ENCODE measurements at regions not wholly inside any gene's neighbourhood (a gene's known extent, or its start where the extent isn't known, plus 50 kb on each side); places are given as distances from the start of the nearest gene placed in this dataset.

- WGBS, 2 donors, result 76 to 84% methylated on average over 5 of the region's 5 CpGs
- DNase-seq (ENCODE audit: low spot score in 2 of 2), result no peak
- TF ChIP-seq CTCF (IDR thresholded peaks at IDR 0.05), result no peak
- TF ChIP-seq POLR2A (IDR thresholded peaks at IDR 0.05), result no peak
- no peak overlapping the region for H3K4me3 ChIP-seq (ENCODE audit: low read depth, poor library complexity, severe bottlenecking)
- intact Hi-C loops (cut with DNase I; ENCODE audit: low total_unique reads), result no loop called here
Observed at GRCh38 chr4:96103086-96103485, 263.2 kb downstream of the PDHA2 start.

GRCh38 chr4:96108146-96108545 lies 268.3 kb downstream of the PDHA2 start:
- 78 to 84% methylated on average over 1 of the region's 1 CpG for WGBS, 2 donors
- no peak for DNase-seq (ENCODE audit: low spot score in 2 of 2)
- TF ChIP-seq POLR2A (IDR thresholded peaks at IDR 0.05), result no peak
- no peak for TF ChIP-seq CTCF (IDR thresholded peaks at IDR 0.05)
- intact Hi-C loops (cut with DNase I; ENCODE audit: low total_unique reads), result no loop called here
- no peak overlapping the region for H3K4me3 ChIP-seq (ENCODE audit: low read depth, poor library complexity, severe bottlenecking)

DNA sequence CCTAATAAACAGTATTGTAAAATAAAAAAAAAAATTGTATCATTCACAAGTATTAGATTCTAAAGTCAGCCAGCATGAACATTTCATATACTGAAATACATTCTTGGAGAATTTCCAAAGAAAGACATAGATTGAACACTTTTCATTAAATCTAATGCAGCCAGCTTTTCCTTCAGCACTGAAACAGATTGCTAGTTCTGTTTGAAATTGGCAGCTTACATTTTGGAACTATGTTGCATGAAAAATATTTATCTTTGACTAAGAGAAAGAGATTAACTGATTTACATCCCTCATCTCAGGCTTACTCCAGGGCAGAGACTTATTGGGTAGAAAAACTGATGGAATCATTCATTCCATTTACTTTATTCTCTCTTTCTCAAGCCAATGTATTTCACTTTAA lies 272.7 kb downstream of the PDHA2 start:
- H3K4me3 ChIP-seq (ENCODE audit: low read depth, poor library complexity, severe bottlenecking), result no peak overlapping the region
- intact Hi-C loops (cut with DNase I; ENCODE audit: low total_unique reads), result no loop called here
- TF ChIP-seq CTCF (IDR thresholded peaks at IDR 0.05) (no peak), POLR2A (IDR thresholded peaks at IDR 0.05) (no peak)
- no peak for DNase-seq (ENCODE audit: low spot score in 2 of 2)

GRCh38 chr4:96120206-96120605 lies 280.3 kb downstream of the PDHA2 start:
- no peak for DNase-seq (ENCODE audit: low spot score in 2 of 2)
- 79 to 83% methylated on average over 1 of the region's 1 CpG for WGBS, 2 donors
- intact Hi-C loops (cut with DNase I; ENCODE audit: low total_unique reads), result no loop called here

GRCh38 chr4:96126227-96126626 lies 286.3 kb downstream of the PDHA2 start:
- WGBS, 2 donors, result 96% methylated on average over 11 to 24 of the region's 24 CpGs
- no peak for DNase-seq (ENCODE audit: low spot score in 2 of 2)
- intact Hi-C loops (cut with DNase I; ENCODE audit: low total_unique reads), result no loop called here
- H3K4me3 ChIP-seq (ENCODE audit: low read depth, poor library complexity, severe bottlenecking), result no peak overlapping the region
- no peak for TF ChIP-seq CTCF (IDR thresholded peaks at IDR 0.05)
- no peak for TF ChIP-seq POLR2A (IDR thresholded peaks at IDR 0.05)

More at GRCh38 chr4:96120206-96120605, 280.3 kb downstream of the PDHA2 start:
- no peak for TF ChIP-seq CTCF (IDR thresholded peaks at IDR 0.05)
- TF ChIP-seq POLR2A (IDR thresholded peaks at IDR 0.05), result no peak
- no peak overlapping the region for H3K4me3 ChIP-seq (ENCODE audit: low read depth, poor library complexity, severe bottlenecking)

DNA sequence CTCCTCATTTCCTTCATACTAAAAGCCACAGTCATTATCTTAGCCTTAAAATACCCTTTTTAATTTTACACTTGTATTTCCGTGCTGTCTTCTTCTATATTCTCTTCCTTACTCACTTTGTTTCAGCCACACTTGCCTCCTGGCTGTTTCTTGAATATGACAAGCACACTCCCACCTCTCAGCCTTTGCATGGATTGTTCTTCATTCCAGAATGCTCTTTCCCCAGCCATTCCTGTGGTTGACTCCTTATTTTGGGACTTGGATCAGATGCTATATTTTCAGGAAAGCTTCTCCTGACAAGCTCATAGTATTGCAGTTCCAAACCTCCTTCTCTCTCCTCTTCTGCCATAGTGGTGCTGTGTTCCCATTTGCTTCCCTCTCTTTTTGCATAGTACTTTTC lies 291.3 kb downstream of the PDHA2 start:
- WGBS, 2 donors, result 47 to 69% methylated on average over 1 of the region's 1 CpG
- TF ChIP-seq CTCF (IDR thresholded peaks at IDR 0.05) (no peak), POLR2A (IDR thresholded peaks at IDR 0.05) (no peak)
- intact Hi-C loops (cut with DNase I; ENCODE audit: low total_unique reads), result no loop called here

More for the DNA sequence above, 291.3 kb downstream of the PDHA2 start:
- no peak overlapping the region for H3K4me3 ChIP-seq (ENCODE audit: low read depth, poor library complexity, severe bottlenecking)
- no peak for DNase-seq (ENCODE audit: low spot score in 2 of 2)
